GM18505 (cell line): ENCODE measurements at regions not wholly inside any gene's neighbourhood (a gene's known extent, or its start where the extent isn't known, plus 50 kb on each side); places are given as distances from the start of the nearest gene placed in this dataset.
A peak's percentile ranks its signal among the peaks of the same experiment; 100 is the strongest.

Experiments used
- ATAC-seq: cut with Tn5 transposase; IDR thresholded peaks from one replicate; pipeline ENCODE4 v1.9.1; 2021; ENCODE audit not compliant: unreplicated experiment
- POLR2A ChIP-seq: IDR thresholded peaks from 4 replicates; pipeline ENCODE4 v1.6.1; 2011; ENCODE audit warnings: borderline replicate concordance; ENCODE audit not compliant: insufficient read depth, insufficient read length; ENCODE audit errors: extremely low read depth

- no peak for TF ChIP-seq POLR2A
- no peak for ATAC-seq
These were observed 181.4 kb downstream of the GRB14 start for GRCh38 chr2:164439885-164440284.

DNA sequence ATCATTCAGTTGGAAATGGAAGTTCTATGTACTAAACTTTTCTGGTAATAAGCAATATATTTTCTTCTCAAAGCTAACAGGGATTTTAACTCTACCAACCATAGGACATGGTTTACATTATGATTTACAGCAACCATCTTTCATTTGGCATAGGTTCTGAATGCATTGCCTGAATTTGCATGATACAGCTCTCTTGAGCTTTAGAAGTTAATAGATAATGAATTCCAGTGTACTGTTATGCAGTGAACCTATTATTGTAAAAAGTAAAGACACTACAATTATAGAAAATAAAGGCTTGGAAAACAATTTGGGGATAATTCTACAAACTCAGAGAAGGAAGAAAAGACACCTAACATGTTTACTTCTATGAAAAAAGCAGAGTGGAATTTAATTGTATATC, 182.0 kb downstream of the GRB14 start:
- TF ChIP-seq POLR2A: no peak
- ATAC-seq: no peak

GRCh38 chr2:164438490-164439205, 182.6 kb downstream of the GRB14 start:
- no peak for TF ChIP-seq POLR2A
- ATAC-seq: no peak

GRCh38 chr2:164436131-164436530, 185.2 kb downstream of the GRB14 start:
- no peak for ATAC-seq
- no peak for TF ChIP-seq POLR2A

- ATAC-seq: no peak
- TF ChIP-seq POLR2A: no peak
These were observed 191.0 kb downstream of the GRB14 start for GRCh38 chr2:164430166-164430783.

GRCh38 chr2:164429354-164429753, 191.9 kb downstream of the GRB14 start:
- ATAC-seq: no peak
- TF ChIP-seq POLR2A: no peak

- TF ChIP-seq POLR2A: no peak
- no peak for ATAC-seq
These were observed 194.2 kb downstream of the GRB14 start for GRCh38 chr2:164427111-164427510.

- TF ChIP-seq POLR2A: no peak
- ATAC-seq: no peak
These were observed 200.5 kb downstream of the GRB14 start for GRCh38 chr2:164420787-164421186.

- ATAC-seq: no peak
- TF ChIP-seq POLR2A: no peak
These were observed 208.5 kb downstream of the GRB14 start for GRCh38 chr2:164412831-164413230.

GRCh38 chr2:164389411-164389810, 231.9 kb downstream of the GRB14 start:
- TF ChIP-seq POLR2A: no peak
- no peak for ATAC-seq

DNA sequence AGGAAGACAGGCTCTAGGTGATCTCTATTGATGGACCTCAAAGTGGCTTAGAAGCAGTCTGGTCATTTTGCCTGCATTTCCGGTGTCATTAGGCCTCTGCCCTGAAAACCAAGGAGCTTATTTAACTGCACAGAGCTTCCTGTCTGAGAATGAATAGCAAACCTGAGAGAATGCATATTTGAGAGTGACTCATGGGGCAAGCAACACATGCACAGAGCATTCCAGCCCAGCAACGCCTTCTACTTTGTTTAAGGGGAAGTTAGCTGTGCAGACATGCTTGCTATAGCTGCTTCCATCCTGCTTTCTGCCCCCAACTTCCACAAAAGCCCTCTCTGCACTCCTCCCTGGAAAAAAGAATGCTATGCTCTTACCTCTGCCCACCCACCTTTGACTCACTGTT, 232.8 kb downstream of the GRB14 start:
- no peak for TF ChIP-seq POLR2A

GRCh38 chr2:164386231-164386630, 235.1 kb downstream of the GRB14 start:
- no peak for TF ChIP-seq POLR2A
- ATAC-seq: no peak

More for the DNA sequence above, 232.8 kb downstream of the GRB14 start:
- peak; percentile 82 for ATAC-seq

DNA sequence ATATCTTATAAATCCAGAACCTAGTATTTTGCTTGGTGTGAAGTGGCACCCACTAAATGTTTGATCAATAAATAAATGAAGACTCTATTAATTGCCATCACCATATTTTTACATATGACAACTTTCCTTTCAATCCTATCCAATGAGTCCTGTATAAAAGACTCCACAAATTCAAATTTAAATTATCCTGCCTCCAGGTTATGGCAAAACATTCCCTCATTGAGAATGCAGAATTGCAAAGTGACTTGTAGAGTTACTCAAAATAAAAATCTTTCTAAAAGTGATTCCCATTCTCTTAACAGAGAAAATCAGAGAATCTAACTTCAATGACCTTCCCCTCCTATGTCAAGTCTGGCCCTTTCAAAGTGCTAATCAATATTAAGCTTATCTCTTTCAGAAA, 236.8 kb downstream of the GRB14 start:
- no peak for ATAC-seq
- TF ChIP-seq POLR2A: no peak

DNA sequence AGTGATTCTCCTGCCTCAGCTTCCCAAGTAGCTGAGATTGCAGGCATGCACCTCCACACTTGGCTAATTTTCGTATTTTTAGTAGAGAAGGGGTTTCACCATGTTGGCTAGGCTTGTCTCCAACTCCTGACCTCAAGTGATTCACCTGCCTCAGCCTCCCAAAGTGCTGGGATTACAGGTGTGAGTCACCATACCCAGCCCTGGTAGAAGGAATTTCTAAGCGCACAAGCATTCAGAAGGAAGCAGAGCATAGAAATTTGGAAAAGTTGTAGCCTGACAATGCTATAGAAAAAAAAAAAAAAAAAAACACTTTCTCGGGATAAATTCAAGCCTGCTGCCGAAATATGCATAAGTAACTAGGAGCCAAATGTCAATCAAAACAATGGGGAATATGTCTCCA, 249.4 kb downstream of the GRB14 start:
- no peak for ATAC-seq
- TF ChIP-seq POLR2A: no peak
